Psoas muscle (tissue), 7 donors: ENCODE measurements at regions not wholly inside any gene's neighbourhood (a gene's known extent, or its start where the extent isn't known, plus 50 kb on each side); places are given as distances from the start of the nearest gene placed in this dataset.

Experiments
- ATAC-seq, 4 donors: fragments of 200-7000 bp; cut with Tn5 transposase; one replicate each; pipeline ENCODE4 v1.9.1; 2020; ENCODE audit warnings: moderate library complexity in 3 of 4, mild to moderate bottlenecking in 2 of 4
- DNase-seq, 2 donors: peaks; one replicate each; pipeline ENCODE4 v3.0.0-alpha.2; 2020
- H3K27ac ChIP-seq: fragments of 200-600 bp; one replicate; pipeline ENCODE4 v1.8.0; 2022
- H3K27me3 ChIP-seq, 3 donors: fragments of 200-600 bp in 1 of 3; one replicate each; pipeline versions ENCODE4 v1.6.1 to v1.8.0; 2013 to 2022; ENCODE audit warnings: low read length in 2 of 3, mild to moderate bottlenecking in 2 of 3, moderate library complexity in 1 of 3; ENCODE audit not compliant: insufficient read depth in 3 of 3
- H3K36me3 ChIP-seq, 2 donors: fragments of 200-600 bp in 1 of 2; one replicate each; pipeline versions ENCODE4 v1.6.1 to v1.8.0; 2013 to 2022; ENCODE audit warnings: low read depth in 1 of 2, mild to moderate bottlenecking in 1 of 2, moderate library complexity in 1 of 2; ENCODE audit not compliant: insufficient read depth in 1 of 2
- H3K4me1 ChIP-seq: fragments of 200-600 bp; one replicate; pipeline ENCODE4 v1.8.0; 2022
- H3K4me3 ChIP-seq: fragments of 200-600 bp; one replicate; pipeline ENCODE4 v1.8.0; 2022; ENCODE audit warnings: mild to moderate bottlenecking
- H3K9me3 ChIP-seq: fragments of 200-600 bp; one replicate; pipeline ENCODE4 v1.8.0; 2022
- WGBS, 3 donors: extraction: QIAGEN DNeasy Blood & Tissue Kit; methylation state at CpG; one replicate each; pipeline versions ENCODE4 v1.1.6 to v1.1.7; 2013; 5-methylcytosine and 5-hydroxymethylcytosine counted together
- intact Hi-C, 2 donors: fragments of 100-400 bp; cut with DNase I; formaldehyde crosslinking; loops; one replicate each; pipeline versions ENCODE4 v1.11.0 to v1.14.2; 2022
- TF ChIP-seq, protein P1 (sequence below): fragments of 200-600 bp; IDR thresholded peaks from one replicate; pipeline ENCODE4 v1.8.0; 2022; ENCODE audit warnings: antibody characterized with exemption
- donor health status: healthy with polysubstance abuse.
- donor health status: DM: no; HTN: no; CAD: no; lungs with moderate emphysema.
- donor health status: Bipolar disorder and iron deficiency.
- donor health status: healthy.
- donor health status: DM: yes; HTN: yes; CAD: no.
- donor health status: DM: no; HTN: no; CAD: no.
- donor health status: DM: yes; HTN: yes; CAD: no.

DNA sequence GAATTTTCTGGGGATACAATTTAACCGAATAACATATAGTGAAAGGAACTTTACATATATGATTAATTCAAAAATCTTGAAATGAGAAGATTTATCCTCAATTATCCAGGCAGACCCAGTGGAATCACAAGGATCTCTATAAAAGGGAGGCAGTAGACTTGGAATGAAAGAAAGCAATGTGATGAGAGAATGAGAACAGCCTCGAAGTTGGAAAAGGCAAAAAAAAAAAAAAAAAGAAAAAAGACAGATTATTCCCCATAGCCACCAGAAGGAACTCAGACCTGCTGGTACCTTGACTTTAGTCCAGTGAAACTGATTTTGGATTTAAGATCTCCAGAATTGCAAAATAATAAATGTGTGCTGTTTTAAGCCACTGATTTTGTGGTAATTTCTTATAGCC is 416.3 kb upstream of the OR4E1 start:
- TF ChIP-seq, protein P1, sequence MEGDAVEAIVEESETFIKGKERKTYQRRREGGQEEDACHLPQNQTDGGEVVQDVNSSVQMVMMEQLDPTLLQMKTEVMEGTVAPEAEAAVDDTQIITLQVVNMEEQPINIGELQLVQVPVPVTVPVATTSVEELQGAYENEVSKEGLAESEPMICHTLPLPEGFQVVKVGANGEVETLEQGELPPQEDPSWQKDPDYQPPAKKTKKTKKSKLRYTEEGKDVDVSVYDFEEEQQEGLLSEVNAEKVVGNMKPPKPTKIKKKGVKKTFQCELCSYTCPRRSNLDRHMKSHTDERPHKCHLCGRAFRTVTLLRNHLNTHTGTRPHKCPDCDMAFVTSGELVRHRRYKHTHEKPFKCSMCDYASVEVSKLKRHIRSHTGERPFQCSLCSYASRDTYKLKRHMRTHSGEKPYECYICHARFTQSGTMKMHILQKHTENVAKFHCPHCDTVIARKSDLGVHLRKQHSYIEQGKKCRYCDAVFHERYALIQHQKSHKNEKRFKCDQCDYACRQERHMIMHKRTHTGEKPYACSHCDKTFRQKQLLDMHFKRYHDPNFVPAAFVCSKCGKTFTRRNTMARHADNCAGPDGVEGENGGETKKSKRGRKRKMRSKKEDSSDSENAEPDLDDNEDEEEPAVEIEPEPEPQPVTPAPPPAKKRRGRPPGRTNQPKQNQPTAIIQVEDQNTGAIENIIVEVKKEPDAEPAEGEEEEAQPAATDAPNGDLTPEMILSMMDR = no peak
- intact Hi-C loops = no loop called here
- Histone ChIP-seq H3K27me3 (no peaks in the 10 kb centered on the region), H3K4me3 (no peak overlapping the region), H3K4me1 (no peaks in the 10 kb centered on the region), H3K27ac (no peak overlapping the region), H3K36me3 (no peaks in the 10 kb centered on the region), H3K9me3 (no peaks in the 10 kb centered on the region)
- 61 to 71% (median 65%) methylated on average over 2 of the region's 2 CpGs for WGBS, 3 donors
- ATAC-seq = no peak
- no peak for DNase-seq

- H3K36me3 ChIP-seq = no peaks in the 10 kb centered on the region
- 24 to 64% (median 32%) methylated on average over 2 of the region's 2 CpGs for WGBS, 3 donors
- no peak overlapping the region for H3K27ac ChIP-seq
- no peak for DNase-seq
- intact Hi-C loops = no loop called here
- ATAC-seq = no peak
- H3K27me3 ChIP-seq = no peaks in the 10 kb centered on the region
- TF ChIP-seq, protein P1 = no peak
- no peak overlapping the region for H3K4me3 ChIP-seq
- no peaks in the 10 kb centered on the region for H3K9me3 ChIP-seq
- no peaks in the 10 kb centered on the region for H3K4me1 ChIP-seq
These were observed 415.2 kb upstream of the OR4E1 start for GRCh38 chr14:22088614-22089342.

GRCh38 chr14:22086131-22086530 is 412.5 kb upstream of the OR4E1 start:
- H3K9me3 ChIP-seq = no peaks in the 10 kb centered on the region
- no peak overlapping the region for H3K27ac ChIP-seq
- DNase-seq (no peak), ATAC-seq (no peak)
- no peak overlapping the region for H3K4me3 ChIP-seq
- H3K27me3 ChIP-seq = no peaks in the 10 kb centered on the region
- intact Hi-C loops = no loop called here
- H3K4me1 ChIP-seq = no peaks in the 10 kb centered on the region
- no peaks in the 10 kb centered on the region for H3K36me3 ChIP-seq
- TF ChIP-seq, protein P1 = no peak
- WGBS, 3 donors = 89 to 91% (median 90%) methylated on average over 1 of the region's 1 CpG

GRCh38 chr14:22084393-22085281 is 411.0 kb upstream of the OR4E1 start:
- intact Hi-C loops = no loop called here
- no peaks in the 10 kb centered on the region for H3K9me3 ChIP-seq
- no peaks in the 10 kb centered on the region for H3K36me3 ChIP-seq
- TF ChIP-seq, protein P1 = peak; percentile 49
- DNase-seq (no peak), ATAC-seq (no peak)
- H3K27me3 ChIP-seq = no peaks in the 10 kb centered on the region
- no peaks in the 10 kb centered on the region for H3K4me1 ChIP-seq
- H3K4me3 ChIP-seq = no peak overlapping the region
- WGBS, 3 donors = 44 to 47% (median 47%) methylated on average over 6 of the region's 6 CpGs
- H3K27ac ChIP-seq = no peak overlapping the region
